Transverse colon (tissue), 3 donors: ENCODE measurements at regions not wholly inside any gene's neighbourhood (a gene's known extent, or its start where the extent isn't known, plus 50 kb on each side); places are given as distances from the start of the nearest gene placed in this dataset.

Experiments used
- CTCF ChIP-seq, 5 experiments: fragments of 200-600 bp in 3 of 5; fragments of 450-650 bp in 2 of 5; sonication (generic) in 3 of 5; IDR thresholded peaks; 1 replicate in 2 of 5; 2 replicates in 3 of 5; pipeline ENCODE4 v1.5.1; 2016 to 2017; ENCODE audit warnings: antibody characterized with exemption in 5 of 5, inconsistent platforms in 3 of 5, mild to moderate bottlenecking in 2 of 5, moderate library complexity in 1 of 5
- POLR2A ChIP-seq: fragments of 450-650 bp; IDR thresholded peaks from one replicate; pipeline ENCODE4 v1.6.1; 2016; ENCODE audit warnings: antibody characterized with exemption, mild to moderate bottlenecking, moderate library complexity

- TF ChIP-seq CTCF (IDR thresholded peaks at IDR 0.05), result no peak
- TF ChIP-seq POLR2A, result no peak
These were observed 370.9 kb upstream of the ZEB2 start for GRCh38 chr2:144890828-144891227.
